Retinal pigment epithelial cell (primary cell): ENCODE measurements at regions not wholly inside any gene's neighbourhood (a gene's known extent, or its start where the extent isn't known, plus 50 kb on each side); places are given as distances from the start of the nearest gene placed in this dataset.

Source experiments
- DNase-seq: peaks from one replicate; pipeline ENCODE4 v3.0.0-alpha.2; 2010; ENCODE audit warnings: low read depth
- H3K4me3 ChIP-seq: 2 replicates; pipeline ENCODE4 v1.5.1; 2011; ENCODE audit warnings: mild to moderate bottlenecking, low read length, control low read depth, moderate library complexity
- TF ChIP-seq, protein P1 (sequence below): conservative IDR thresholded peaks from 2 replicates; pipeline ENCODE4 v1.5.1; 2011; ENCODE audit warnings: low read depth, low read length, control low read depth, inconsistent platforms

- no peak for DNase-seq
- H3K4me3 ChIP-seq, result no peak overlapping the region
- TF ChIP-seq, protein P1, sequence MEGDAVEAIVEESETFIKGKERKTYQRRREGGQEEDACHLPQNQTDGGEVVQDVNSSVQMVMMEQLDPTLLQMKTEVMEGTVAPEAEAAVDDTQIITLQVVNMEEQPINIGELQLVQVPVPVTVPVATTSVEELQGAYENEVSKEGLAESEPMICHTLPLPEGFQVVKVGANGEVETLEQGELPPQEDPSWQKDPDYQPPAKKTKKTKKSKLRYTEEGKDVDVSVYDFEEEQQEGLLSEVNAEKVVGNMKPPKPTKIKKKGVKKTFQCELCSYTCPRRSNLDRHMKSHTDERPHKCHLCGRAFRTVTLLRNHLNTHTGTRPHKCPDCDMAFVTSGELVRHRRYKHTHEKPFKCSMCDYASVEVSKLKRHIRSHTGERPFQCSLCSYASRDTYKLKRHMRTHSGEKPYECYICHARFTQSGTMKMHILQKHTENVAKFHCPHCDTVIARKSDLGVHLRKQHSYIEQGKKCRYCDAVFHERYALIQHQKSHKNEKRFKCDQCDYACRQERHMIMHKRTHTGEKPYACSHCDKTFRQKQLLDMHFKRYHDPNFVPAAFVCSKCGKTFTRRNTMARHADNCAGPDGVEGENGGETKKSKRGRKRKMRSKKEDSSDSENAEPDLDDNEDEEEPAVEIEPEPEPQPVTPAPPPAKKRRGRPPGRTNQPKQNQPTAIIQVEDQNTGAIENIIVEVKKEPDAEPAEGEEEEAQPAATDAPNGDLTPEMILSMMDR, result no peak
Observed at GRCh38 chr11:69210310-69211035, 54.7 kb downstream of the SMIM38 start.

DNA sequence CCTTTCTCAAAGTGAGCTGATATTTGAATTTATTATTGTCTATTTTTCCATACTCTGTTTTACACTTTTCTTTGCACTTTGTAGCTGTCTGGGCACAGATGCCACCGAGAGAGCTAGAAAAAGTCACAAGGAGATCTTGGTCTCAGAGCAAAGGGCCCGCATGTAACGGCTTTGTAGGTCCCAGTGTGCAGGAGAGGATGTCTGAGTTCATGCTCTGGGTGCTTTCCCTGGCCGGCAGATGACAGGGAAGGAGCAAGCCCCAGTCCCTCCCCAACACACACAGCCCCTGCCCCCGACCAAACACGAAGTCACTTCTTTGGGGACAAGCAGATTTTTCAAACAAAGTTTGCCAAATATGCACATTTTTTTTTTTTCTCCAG lies 55.8 kb downstream of the SMIM38 start:
- no peak overlapping the region for H3K4me3 ChIP-seq
- TF ChIP-seq, protein P1, result no peak
- no peak for DNase-seq

DNA sequence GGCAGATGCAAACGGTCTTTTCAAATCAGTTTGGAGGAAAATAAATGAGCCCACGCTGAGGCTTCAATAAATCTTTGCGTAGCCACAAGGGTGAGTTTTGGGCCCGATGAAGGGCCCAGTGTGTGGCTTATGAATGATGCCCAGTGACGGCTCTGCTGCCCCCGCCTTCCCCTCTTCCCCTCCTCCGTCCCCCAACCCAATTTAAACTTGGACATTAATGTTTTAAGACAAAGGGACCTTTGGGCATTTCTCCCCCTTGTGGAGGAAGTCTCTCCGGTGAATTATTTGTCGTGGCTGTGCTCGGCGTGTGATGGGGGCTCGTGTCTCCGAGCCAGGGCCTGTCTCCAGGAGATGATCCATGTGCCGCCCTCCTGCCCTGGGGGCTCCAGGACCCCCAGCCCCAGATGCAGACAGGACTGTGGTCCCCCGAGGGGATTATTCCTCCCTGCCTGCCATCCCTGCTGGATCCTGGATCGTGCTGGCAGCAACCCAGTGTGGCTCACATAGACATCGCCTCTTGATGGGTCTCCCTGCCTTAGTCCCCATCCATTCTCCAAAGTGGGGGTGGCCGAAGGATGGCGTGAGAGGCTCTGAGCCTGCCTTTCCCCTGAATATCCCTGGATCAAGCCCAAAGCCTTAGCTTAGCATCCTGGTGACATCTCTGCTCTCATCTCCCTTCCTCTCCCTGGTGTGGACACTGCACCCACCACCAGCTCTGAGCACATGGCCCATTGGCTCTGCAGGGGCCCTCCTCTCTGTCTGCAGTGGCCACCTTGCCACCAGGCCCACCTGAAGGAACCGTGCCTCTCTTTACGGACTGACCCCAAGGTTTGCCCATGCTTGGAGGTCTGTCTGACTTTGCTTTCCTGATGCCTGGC lies 56.4 kb downstream of the SMIM38 start:
- no peak for DNase-seq
- no peak overlapping the region for H3K4me3 ChIP-seq
- TF ChIP-seq, protein P1, result peak; percentile 50

- no peak overlapping the region for H3K4me3 ChIP-seq
- no peak for DNase-seq
- TF ChIP-seq, protein P1, result no peak
Observed at GRCh38 chr11:69212798-69213110, 57.0 kb downstream of the SMIM38 start.

DNA sequence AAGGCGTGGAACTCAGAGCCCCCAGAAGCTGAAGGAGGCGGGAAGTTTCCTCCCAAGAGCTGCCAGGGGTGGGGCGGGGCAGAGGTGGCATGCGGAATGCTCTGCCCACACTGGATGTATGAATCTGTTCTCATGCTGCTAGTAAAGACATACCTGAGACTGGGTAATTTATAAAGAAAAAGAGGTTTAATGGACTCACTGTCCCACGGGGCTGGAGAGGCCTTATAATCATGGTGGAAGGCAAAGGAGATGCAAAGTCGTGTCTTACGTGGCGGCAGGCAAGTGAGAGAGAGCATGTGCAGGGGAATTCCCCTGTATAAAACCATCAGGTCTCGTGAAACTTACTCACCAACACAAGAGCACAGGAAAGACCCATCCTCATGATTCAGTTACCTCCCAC lies 57.6 kb downstream of the SMIM38 start:
- no peak overlapping the region for H3K4me3 ChIP-seq
- TF ChIP-seq, protein P1, result no peak
- no peak for DNase-seq

GRCh38 chr11:69213964-69214363 lies 58.2 kb downstream of the SMIM38 start:
- no peak for DNase-seq
- TF ChIP-seq, protein P1, result no peak
- no peak overlapping the region for H3K4me3 ChIP-seq

DNA sequence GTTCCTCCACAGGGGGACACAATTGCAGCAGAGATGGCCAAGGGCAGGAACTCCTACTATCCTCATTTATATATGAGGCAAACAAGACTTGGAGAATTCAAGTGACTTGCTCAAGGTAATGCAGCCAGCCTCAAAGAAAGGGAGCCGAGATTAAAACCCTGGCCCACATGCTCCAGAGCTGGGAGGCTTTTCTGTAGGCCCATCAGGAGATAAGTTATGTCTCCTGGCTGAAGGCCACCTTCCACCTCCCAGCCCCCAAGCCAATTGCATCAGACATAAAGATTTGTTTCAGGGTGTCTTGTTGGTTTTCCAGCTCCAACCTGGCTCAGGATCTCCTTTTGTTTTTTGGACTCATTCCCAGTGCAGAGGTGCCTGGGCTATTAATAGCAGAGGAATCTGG lies 59.5 kb downstream of the SMIM38 start:
- TF ChIP-seq, protein P1, result no peak
- H3K4me3 ChIP-seq, result no peak overlapping the region
- no peak for DNase-seq
